GM18517 (cell line): ENCODE measurements at regions not wholly inside any gene's neighbourhood (a gene's known extent, or its start where the extent isn't known, plus 50 kb on each side); places are given as distances from the start of the nearest gene placed in this dataset.
"Not testable (repeated sequence)": the region's sequence is repeated elsewhere in the genome, so short reads cannot be mapped to it uniquely, and the experiment has no call there.

Source experiments
- ATAC-seq: cut with Tn5 transposase; IDR thresholded peaks from one replicate; pipeline ENCODE4 v1.9.1; 2021; ENCODE audit warnings: mild to moderate bottlenecking, moderate library complexity; ENCODE audit not compliant: unreplicated experiment

DNA sequence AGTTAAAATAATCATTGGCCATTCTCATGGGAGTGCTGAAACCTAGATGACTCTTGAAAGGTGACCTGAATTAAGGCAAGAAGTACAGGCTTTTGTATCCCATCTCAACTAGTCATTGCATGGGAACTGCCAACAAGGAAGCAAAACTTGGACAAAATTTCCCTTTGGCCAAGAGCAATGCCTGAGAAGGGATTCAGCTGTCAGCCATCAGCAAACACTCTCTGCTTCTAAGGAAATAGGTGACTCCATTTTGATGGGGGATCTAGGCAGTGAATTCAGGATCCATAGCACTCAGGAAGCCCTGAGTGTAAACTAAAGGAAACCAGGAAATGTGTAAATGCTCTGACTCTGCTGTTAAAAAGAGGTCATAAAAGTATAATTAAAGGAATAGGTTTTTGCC, 221.5 kb upstream of the TMEM229A start:
- ATAC-seq = no peak

DNA sequence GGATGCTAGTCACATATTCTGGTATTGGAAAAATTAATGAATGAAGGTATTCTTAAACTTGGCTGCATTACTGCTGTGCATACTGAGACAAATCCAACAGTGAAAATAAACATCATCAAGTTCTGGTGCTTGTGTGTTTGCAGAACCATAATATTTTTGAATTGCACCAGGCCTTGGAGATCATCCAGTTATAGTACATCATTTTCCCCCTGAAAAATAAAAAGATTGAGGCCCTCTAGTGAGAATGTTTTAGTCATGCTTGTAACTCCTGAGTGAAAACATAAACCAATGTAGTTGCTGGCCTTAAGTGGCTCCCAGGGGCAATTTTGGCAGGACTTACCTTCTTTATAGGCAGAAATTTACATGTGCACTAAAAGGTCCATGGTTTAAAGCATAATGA, 218.8 kb upstream of the TMEM229A start:
- ATAC-seq = no peak

DNA sequence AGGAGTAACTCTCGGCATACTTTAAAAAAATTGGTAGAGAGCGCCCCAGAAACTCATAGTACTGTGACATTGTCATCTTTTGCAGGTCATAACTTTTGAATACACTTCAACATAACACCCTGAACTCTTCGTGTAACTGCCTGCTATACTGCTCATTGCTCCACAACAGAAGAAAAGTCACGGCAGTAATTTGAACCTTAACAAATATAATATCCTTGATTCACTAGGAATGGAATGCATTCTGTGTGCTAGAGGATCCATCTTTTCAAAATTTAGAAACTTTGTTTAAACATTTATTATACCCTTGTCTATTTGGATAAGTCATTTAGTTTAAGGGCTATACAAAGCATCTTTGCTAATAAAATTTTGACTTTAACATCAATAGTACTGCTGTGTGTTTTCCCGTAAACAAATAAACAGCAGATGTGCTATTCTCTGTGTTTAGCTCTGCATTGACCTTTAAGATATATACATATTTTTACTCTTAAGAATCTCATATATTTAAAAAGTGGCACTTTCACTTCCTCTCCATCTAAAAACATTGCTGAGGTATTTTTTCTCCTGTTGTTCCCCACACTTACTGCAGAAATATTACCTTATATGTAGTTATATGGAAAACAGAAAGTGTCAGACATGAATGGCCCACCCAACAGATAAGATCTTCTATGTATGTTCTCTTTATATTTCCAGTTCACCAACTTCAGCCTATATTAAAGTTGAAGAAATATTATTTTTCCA, 217.6 kb upstream of the TMEM229A start:
- ATAC-seq = peak; percentile 44

DNA sequence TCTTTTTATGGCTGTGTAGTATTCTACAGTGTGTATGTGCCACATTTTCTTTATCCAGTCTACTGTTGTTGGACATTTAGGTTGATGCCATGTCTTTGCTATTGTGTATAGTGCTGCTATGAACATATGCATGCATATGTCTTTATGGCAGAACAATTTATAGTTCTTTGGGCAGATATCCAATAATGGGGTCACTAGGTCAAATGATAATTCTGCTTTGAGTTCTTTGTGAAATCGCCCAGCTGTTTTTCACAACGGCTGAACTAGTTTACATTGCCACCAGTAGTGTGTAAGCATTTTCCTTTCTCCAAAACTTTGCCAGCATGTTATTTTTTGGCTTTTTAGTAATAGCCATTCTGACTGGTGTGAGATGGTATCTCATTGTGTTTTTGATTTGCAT, 214.8 kb upstream of the TMEM229A start:
- ATAC-seq = no peak

DNA sequence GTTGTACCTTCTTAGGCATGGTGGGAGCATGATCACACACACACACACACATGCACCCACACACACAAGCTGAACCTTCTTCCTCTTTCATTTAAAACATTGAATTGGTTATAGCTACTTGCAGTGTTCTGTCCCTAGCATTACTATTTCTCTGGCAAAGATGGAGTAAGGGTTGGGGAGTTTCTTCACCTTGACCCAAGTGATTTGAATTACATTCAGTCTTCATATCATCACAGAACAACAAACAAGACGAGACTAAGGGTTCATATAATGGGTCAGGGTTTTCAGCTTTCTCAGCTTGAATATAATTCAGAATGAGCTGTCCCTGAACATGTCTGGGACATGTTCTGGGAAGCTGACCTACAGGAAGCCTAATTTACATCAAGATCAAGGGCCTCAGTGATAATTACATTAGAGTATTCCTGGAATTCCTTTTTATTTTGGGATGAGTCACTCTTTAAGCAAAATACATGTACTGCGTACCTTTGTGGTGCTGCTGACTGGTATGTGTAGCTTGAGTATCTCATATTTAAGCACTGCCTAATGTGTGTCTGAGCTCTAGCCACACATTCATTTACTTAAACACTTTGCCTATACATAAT, 213.5 kb upstream of the TMEM229A start:
- ATAC-seq = no peak

DNA sequence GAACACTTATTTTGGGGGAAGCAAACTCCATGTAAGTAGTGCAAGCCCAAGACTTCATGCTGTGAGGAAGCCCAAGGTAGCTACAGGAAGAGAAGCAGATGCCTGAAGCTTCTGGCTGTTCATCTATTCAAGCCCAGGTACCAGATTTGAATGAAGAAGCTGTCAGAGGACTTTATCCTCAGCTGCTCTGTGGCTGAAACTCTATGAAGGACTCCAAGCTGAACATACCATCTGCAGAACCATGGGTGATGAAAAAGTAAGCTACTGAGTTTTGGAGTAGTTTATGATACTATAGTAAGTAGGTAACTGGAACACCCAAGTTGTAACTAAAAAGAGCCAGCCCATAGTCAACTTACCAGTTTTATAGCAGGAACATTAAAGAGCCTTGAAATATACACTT, 211.6 kb upstream of the TMEM229A start:
- not testable (repeated sequence) for ATAC-seq

DNA sequence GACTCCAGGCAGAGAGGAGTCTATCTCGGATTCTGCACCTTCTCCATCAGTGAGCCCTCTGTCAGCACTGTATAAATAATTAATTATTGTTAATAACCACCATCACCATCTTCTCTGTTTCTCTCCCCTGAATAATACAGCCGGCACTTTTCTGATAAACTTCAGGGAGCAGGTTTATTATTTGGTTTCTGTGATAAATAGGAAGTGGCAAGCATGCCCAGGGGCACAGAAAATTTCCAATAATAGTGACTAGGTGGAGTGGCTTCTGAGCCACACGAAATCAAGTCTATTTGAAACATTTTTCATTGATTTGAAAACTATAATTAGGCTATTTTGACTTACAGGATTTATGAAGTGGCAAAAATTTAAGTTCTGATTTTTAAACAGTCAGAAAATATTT, 186.8 kb upstream of the TMEM229A start:
- no peak for ATAC-seq

DNA sequence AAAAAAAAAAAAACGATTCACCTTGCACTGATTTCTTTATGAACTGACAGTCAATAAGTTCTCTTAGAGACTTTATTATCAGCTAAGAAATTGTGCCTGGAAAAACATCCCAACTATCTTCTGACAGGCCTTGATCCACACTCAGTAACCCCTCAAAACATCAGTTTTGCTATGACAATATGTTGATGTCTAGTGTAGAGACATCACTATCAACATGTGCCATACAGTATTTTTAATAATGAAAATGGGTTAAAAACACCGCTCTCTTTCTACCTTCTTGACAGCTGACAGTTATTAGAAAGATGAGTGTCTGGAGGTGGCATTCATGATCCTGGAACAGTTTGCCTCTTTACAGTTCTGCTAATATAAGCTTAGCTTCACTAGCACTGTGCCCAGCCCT, 175.8 kb upstream of the TMEM229A start:
- ATAC-seq = no peak

DNA sequence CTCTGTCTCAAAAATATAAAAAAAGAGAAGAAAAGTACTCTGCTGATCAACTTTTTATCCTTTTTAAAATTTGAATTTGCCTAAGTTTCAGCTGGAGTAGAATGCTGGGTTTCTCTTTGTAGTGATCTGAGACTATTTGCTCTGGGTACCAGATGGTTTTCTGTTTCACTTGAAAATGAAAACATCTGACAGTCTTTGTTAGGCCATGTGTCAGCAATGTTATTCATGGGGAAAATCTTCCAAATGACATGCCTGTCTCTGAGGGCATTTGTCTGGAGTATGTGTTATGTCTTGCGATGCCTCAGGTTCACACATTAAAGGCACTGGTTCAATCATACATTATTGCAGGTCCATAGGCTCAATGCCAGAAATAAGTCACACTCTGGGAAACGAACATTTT, 175.3 kb upstream of the TMEM229A start:
- no peak for ATAC-seq

DNA sequence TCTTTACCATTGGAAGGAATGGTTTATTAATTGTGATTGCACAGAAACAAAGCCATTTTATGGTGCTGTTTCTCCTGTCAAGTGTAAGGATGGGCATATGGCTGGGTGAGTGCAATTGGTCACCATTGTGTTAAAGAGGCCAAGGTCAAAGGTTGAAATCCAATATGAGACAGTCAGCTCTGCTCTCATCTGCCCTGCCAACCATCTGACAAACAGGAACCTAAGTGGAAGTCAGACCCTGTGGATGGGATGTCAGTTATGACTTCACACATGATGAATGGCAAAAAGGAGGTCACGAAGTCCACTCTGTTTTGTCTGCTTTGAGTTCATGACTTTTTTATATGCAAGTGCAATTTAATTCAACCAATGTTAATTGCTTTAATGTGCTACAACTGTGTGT, 172.7 kb upstream of the TMEM229A start:
- ATAC-seq = no peak

DNA sequence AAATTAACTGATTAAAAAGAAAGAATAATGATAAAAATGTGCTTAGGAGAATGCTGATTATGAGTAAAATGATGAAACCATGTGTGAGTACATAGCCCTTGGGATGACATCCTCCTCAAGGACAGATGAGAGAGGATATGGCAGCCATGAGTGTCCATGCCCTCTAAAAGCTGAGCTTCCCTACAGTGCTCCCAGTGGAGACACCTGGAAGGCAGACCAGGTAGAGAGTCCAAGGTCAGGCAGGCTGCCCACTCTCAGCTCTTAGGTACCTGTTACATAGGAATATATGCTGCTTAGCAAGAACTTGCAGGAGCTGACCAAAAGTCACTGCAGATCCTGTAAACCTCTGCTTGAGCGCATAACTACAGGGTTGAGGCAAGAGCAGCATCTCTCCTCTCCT, 169.7 kb upstream of the TMEM229A start:
- ATAC-seq = no peak

DNA sequence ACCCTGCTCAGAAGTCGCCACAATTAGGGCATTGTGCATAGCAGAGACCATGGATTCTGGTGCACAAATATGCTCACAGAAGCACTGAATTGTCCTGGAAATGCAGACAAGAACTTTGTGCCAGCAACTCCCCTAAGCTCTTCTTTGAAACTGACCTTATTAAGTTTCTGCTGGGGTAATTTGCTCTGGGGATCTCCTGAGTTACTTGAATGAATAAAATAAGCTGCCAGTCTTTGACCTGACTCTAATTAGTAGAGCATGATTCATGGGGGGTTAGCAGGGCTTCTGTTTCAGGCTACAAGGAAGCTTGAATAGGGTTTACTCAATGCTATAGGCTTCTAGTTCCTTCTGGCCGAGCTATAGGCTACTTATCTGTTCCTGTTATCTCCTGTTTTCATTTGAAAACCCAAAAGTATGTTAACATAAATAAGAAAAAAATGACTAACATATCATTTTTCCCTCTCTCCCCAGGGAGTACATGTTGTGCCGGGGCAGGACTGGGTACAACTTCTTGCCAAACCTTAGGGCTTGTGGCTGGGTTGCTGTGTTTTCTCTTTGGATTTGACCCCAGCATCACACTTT, 169.0 kb upstream of the TMEM229A start:
- no peak for ATAC-seq

DNA sequence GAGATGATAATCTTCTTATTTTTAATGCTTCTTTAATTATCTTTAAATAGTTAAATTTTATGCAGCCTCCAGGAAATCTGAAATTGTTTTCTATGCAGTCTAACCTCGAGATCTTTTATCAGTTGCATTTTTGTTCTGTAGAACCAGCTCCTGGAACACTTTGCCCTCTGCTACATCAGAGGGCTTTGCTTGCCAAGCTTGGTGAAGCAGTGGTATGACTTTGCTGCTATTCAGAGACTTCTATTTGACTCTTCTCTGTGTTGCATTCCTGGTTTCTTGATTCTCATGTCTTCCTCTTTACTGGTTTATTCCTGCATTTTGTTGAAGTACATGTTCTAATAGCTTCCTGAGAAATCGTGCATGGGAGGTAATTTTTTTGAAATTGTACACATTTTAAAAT, 163.7 kb upstream of the TMEM229A start:
- no peak for ATAC-seq

DNA sequence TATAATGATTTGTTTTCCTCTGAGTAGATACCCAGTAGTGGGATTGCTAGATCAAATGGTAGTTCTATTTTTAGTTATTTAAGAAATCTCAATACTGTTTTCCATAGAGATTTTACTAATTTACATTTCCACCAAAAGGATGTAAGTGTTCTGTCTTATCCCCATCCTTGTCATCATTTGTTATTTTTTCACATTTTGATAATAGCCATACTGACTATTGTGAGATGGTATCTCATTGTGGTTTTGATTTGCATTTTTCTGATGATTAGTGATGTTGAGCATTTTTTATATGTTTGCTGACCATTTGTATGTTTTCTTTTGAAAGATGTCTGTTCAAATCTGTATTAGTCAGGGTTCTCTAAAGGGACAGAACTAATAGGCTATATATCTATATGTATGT, 160.0 kb upstream of the TMEM229A start:
- ATAC-seq = no peak

DNA sequence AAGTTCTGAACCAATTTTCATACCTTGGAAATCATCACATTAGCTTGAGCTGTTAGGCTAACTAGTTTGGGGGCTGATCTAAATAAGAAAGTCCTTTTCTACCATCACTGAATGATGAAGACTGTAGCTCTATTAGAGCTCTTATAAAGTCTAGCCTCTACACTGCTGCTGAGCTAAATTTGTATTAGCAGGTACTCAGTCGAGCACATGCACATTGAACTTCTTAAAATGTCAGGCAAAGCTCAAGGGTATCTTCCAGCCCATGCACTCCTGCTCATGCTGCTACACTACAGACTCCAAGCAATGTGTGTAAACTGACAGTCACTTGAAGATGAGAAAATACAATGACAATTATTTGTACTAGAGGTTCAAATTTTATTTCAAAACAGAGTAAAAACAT, 158.8 kb upstream of the TMEM229A start:
- no peak for ATAC-seq

DNA sequence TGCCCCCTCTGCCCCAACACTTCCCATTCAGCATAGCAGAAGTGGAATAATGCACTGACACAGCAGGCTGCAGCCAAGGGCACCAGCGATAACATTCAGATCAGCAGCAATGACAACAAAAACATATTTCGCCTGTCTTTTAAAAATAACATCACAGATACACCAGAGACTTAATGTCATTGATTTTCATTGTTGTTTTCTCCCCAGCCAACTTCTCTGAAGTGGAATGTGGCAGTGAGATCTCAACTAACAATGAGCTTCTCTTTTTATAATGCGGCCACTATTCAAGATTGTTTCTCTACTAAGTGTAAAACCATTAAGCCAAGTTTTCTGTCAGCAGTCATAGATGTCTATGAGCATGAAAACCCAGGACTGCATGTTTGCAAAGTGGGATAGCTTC, 158.2 kb upstream of the TMEM229A start:
- ATAC-seq = no peak

DNA sequence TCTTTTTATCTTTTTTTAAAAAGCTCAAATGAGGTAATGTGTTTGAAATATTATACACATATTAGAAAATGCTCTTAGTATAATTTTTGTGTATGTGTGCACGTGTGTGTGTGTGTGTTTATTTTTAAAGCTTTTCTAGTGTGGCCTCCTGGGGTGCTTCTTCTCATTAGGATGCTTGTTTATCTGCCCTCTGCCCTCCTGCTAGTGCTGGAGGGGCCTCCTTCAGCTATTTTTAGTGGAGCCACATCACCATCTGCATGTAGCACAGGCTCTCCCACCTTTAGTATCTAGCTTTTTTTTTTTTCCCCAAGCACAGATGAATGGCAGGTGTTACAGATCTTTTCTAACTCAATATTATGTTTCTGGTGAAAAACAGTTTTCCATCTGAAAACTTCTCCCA, 155.7 kb upstream of the TMEM229A start:
- ATAC-seq = no peak

DNA sequence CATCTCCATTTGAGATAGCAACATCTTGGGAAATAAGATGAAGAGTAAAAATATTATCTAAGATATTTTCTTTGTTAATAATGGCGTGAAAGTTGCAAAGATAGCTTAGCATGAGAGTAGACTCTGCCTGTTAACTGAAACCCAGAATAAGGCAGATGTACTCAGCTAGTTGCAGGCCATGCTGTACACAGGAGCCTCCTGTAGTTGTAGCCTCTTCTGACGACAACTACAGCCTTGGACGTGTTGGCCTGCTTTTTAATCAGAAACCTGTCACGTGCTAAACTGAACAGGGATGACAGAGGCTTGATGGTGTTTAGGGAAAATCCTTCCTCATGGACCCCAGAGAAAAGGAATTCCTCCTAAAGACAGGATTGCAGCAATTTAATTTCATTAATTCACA, 155.1 kb upstream of the TMEM229A start:
- no peak for ATAC-seq

DNA sequence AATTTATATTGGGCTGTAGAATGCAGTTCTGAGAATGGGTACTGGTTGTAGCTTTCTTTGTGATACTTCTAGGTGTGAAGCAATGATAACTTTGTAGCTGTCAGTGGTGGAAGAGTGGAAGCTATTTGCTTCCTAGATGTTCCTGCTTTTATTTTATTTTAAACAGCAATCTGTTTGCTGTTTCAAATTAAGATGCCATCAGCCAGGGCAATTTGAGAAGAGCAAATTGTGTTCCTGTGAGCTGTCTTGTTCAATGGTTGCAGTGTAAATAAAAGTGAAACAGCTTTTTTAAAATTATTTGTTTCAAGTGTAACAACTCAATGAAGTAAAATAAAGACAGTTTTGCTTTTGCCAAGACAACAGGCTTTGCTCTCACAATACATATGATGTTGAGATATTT, 150.8 kb upstream of the TMEM229A start:
- no peak for ATAC-seq

DNA sequence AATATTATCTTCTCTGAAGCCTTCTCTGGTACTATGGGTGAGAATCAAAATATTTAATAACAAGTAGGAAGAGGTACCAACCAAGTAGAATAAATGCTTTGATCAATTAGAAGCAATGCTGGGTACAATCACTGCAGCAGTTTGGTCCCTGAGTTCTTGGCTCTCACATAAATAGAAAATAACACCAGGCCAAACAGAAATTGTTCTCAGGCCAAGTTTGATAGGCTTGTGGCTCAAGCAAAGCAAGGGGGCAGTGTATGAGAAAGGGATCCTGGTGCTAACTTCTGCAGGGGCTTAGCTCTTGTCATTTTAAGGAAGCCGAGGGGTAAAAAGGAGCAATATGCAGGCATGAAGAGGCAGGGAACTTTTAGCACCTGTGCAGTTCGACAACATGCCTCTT, 146.8 kb upstream of the TMEM229A start:
- no peak for ATAC-seq

DNA sequence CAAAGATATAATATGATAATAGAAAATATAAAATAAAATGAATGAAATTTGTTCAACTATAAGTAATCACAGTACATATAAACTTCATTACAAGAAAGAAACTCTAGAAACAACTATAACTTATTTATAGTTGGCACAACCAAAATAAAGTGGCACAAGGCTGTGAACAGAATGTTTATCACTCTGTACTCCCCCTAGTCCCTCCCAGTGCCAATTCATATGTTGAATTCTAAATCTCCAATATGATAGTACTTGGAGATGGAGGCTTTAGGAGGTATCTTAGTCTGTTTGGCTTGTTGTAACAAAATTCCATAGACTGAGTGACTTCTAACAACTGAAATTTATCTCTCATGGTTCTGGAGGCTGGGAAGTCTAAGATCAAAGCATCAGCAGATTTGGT, 145.0 kb upstream of the TMEM229A start:
- ATAC-seq = no peak

DNA sequence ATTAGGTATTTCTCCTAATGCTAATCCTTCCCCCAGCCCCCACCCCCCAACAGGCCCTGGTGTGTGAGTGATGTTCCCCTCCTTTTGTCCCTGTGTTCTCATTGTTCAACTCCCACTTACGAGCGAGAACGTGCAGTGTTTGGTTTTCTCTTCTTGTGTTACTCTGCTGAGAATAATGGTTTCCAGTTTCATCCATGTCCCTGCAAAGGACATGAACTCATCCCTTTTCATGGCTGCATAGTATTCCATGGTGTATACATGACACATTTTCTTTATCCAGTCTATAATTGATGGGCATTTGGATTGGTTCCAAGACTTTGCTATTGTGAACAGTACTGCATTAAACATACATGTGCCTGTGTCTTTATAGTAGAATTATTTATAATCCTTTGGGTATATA, 138.9 kb upstream of the TMEM229A start:
- ATAC-seq = not testable (repeated sequence)

DNA sequence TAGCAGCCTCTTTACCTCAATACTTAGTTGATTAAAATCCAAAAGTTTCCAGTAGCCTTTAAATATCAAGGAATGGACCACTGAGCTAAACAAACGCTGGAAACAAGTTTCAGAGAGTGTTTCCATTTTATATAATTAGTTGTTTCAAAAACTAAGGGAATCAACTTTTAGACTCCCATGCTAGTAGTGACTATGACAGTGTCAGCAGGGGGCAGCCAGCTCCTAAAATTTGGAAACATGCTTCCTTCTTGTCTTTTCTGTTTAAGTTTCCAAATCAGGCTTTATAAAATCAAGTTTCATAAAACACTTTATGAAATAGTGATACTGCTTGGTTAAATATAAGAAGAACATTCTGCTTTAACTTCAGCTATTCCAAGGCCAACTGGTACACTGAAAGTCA, 138.2 kb upstream of the TMEM229A start:
- ATAC-seq = no peak
